Loucy (cell line): ENCODE measurements at regions not wholly inside any gene's neighbourhood (a gene's known extent, or its start where the extent isn't known, plus 50 kb on each side); places are given as distances from the start of the nearest gene placed in this dataset.

Experiments used
- H2AFZ ChIP-seq: fragments of 200-600 bp; sonication (generic); 2 replicates; pipeline ENCODE4 v1.6.0; 2016; ENCODE audit warnings: antibody characterized with exemption, mild to moderate bottlenecking, low read length, moderate library complexity
- H3F3A ChIP-seq: fragments of 200-600 bp; 2 replicates; pipeline ENCODE4 v1.6.0; 2016; ENCODE audit warnings: antibody characterized with exemption, low read depth, mild to moderate bottlenecking
- H3K27me3 ChIP-seq: fragments of 200-600 bp; sonication (generic); 2 replicates; pipeline ENCODE4 v1.6.1; 2014; ENCODE audit warnings: low read length, mild to moderate bottlenecking; ENCODE audit not compliant: insufficient read depth, poor library complexity, severe bottlenecking
- H3K36me3 ChIP-seq: fragments of 200-600 bp; sonication (generic); 2 replicates; pipeline ENCODE4 v1.6.1; 2016; ENCODE audit warnings: low read length; ENCODE audit not compliant: insufficient read depth
- H3K4me1 ChIP-seq: fragments of 200-600 bp; sonication (generic); 2 replicates; pipeline ENCODE4 v1.5.1; 2014; ENCODE audit warnings: low read length, mild to moderate bottlenecking; ENCODE audit not compliant: insufficient read depth, poor library complexity, severe bottlenecking
- H3K4me2 ChIP-seq: fragments of 200-600 bp; sonication (generic); 2 replicates; pipeline ENCODE4 v1.6.0; 2014; ENCODE audit warnings: antibody characterized with exemption, low read length, low read depth, mild to moderate bottlenecking; ENCODE audit not compliant: poor library complexity, severe bottlenecking
- H3K4me3 ChIP-seq: fragments of 200-600 bp; sonication (generic); 2 replicates; pipeline ENCODE4 v1.5.1; 2014; ENCODE audit warnings: low read length, mild to moderate bottlenecking, mixed read lengths; ENCODE audit not compliant: poor library complexity, severe bottlenecking
- H3K79me2 ChIP-seq: fragments of 200-600 bp; sonication (generic); 2 replicates; pipeline ENCODE4 v1.6.1; 2014; ENCODE audit warnings: low read length; ENCODE audit not compliant: insufficient read depth
- H3K9ac ChIP-seq: fragments of 200-600 bp; sonication (generic); 2 replicates; pipeline ENCODE4 v1.6.0; 2014; ENCODE audit warnings: mild to moderate bottlenecking, low read depth, low read length, moderate library complexity; ENCODE audit not compliant: poor library complexity, severe bottlenecking
- H3K9me2 ChIP-seq: fragments of 200-600 bp; sonication (generic); replicated peaks from 2 replicates; pipeline ENCODE4 v1.6.1; 2016; ENCODE audit warnings: low read depth, low read length, mixed read lengths
- H3K9me3 ChIP-seq: fragments of 200-600 bp; sonication (generic); 2 replicates; pipeline ENCODE4 v1.6.1; 2014; ENCODE audit warnings: mild to moderate bottlenecking, antibody characterized with exemption, low read length, low read depth; ENCODE audit not compliant: insufficient read depth
- H4K20me1 ChIP-seq: fragments of 200-600 bp; sonication (generic); 2 replicates; pipeline ENCODE4 v1.6.0; 2014; ENCODE audit warnings: antibody characterized with exemption, low read length, mild to moderate bottlenecking; ENCODE audit not compliant: insufficient read depth, poor library complexity, severe bottlenecking
- EZH2phosphoT487 ChIP-seq: fragments of 200-600 bp; IDR thresholded peaks from 2 replicates; pipeline ENCODE4 v1.6.1; 2018; ENCODE audit warnings: antibody characterized with exemption, mild to moderate bottlenecking, moderate library complexity, borderline replicate concordance
- TF ChIP-seq, protein P1 (sequence below): fragments of 200-600 bp; sonication (generic); conservative IDR thresholded peaks from 2 replicates; pipeline ENCODE4 v1.5.1; 2014; ENCODE audit warnings: mild to moderate bottlenecking, antibody characterized with exemption, low read length

DNA sequence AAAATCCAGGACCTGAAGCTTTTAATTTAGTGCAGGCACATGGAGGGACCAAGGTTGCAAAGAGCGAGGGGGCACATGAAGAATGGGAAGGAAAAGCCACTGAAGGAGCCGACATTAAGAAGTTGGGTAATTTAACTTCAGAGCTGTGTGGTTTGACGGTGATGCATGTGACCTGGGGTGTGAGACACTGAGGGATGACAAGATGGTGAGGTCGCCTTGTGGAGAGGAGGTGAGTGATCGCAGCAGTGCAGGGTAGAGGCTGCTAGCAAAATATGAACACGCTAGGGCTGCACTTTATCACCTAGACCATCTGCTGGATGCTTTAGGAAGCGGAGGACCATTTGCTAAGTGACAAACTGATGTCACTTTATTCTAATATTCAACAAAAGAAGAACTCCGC lies 339.0 kb upstream of the KIF2A start:
- Histone ChIP-seq H3K36me3 (no peaks in the 10 kb centered on the region), H3K4me1 (no peaks in the 10 kb centered on the region), H3K9me3 (no peaks in the 10 kb centered on the region), H3K79me2 (no peaks in the 10 kb centered on the region), H3K9me2 (no peaks in the 10 kb centered on the region), H4K20me1 (no peaks in the 10 kb centered on the region), H3K9ac (no peak overlapping the region), H3F3A (no peaks in the 10 kb centered on the region), H3K4me3 (no peak overlapping the region), H2AFZ (no peak overlapping the region), H3K27me3 (no peaks in the 10 kb centered on the region), H3K4me2 (no peak overlapping the region)
- TF ChIP-seq EZH2phosphoT487: no peak
- TF ChIP-seq, protein P1, sequence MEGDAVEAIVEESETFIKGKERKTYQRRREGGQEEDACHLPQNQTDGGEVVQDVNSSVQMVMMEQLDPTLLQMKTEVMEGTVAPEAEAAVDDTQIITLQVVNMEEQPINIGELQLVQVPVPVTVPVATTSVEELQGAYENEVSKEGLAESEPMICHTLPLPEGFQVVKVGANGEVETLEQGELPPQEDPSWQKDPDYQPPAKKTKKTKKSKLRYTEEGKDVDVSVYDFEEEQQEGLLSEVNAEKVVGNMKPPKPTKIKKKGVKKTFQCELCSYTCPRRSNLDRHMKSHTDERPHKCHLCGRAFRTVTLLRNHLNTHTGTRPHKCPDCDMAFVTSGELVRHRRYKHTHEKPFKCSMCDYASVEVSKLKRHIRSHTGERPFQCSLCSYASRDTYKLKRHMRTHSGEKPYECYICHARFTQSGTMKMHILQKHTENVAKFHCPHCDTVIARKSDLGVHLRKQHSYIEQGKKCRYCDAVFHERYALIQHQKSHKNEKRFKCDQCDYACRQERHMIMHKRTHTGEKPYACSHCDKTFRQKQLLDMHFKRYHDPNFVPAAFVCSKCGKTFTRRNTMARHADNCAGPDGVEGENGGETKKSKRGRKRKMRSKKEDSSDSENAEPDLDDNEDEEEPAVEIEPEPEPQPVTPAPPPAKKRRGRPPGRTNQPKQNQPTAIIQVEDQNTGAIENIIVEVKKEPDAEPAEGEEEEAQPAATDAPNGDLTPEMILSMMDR: no peak

DNA sequence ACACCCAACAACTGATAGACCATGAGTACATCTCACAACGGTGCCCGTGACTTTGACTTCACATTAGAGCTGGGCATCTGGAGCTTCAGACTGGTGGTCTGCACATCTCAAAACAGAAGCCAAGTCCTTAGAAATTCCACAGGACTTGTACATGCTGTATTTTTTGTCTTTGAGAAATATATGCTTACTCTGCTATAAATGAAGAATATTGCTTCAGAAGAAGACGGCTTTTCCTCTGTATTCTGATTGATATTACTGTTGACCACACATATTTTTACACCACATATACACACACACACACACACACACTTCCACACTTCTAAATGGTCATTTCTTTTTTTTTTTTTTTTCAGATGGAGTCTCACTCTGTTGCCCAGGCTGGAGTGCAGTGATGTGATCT lies 338.3 kb upstream of the KIF2A start:
- Histone ChIP-seq H3K4me1 (no peaks in the 10 kb centered on the region), H3K4me3 (no peak overlapping the region), H3K9me3 (no peaks in the 10 kb centered on the region), H3K27me3 (no peaks in the 10 kb centered on the region), H3K4me2 (no peak overlapping the region), H2AFZ (no peak overlapping the region), H3K9ac (no peak overlapping the region), H3K9me2 (no peaks in the 10 kb centered on the region), H3K79me2 (no peaks in the 10 kb centered on the region), H4K20me1 (no peaks in the 10 kb centered on the region), H3K36me3 (no peaks in the 10 kb centered on the region), H3F3A (no peaks in the 10 kb centered on the region)
- TF ChIP-seq, protein P1: no peak
- TF ChIP-seq EZH2phosphoT487: no peak

DNA sequence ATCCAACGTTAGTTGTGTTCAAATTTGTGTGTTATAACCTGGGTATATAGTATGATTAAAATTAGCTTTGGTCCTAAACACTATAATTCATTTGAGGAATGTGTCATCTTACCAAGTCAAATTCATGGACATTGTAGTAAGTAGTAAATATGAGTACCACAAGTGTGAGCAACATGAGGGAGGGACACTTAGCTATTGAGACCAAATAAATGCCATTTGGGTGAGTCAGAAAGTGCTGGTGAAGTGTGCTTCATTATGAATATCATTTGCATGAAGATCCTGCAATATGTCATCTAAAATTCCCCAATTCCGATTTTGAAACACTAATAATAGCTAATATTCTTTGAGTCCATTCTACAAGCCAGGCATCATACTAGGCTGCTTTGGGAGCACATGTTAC lies 336.7 kb upstream of the KIF2A start:
- no peak overlapping the region for H2AFZ ChIP-seq
- no peak overlapping the region for H3K4me2 ChIP-seq
- H3K9ac ChIP-seq: no peak overlapping the region
- no peaks in the 10 kb centered on the region for H3K9me2 ChIP-seq
- no peaks in the 10 kb centered on the region for H3K4me1 ChIP-seq
- no peaks in the 10 kb centered on the region for H3K27me3 ChIP-seq
- no peaks in the 10 kb centered on the region for H3K79me2 ChIP-seq
- H3K36me3 ChIP-seq: no peaks in the 10 kb centered on the region
- H3K4me3 ChIP-seq: no peak overlapping the region
- TF ChIP-seq, protein P1: no peak
- TF ChIP-seq EZH2phosphoT487: no peak
- H3K9me3 ChIP-seq: no peaks in the 10 kb centered on the region
- H3F3A ChIP-seq: no peaks in the 10 kb centered on the region
- H4K20me1 ChIP-seq: no peaks in the 10 kb centered on the region
